ENCODE measurements at regions not wholly inside any gene's neighbourhood (a gene's known extent, or its start where the extent isn't known, plus 50 kb on each side); places are given as distances from the start of the nearest gene placed in this dataset.

- no peak for DNase-seq
Observed at GRCh38 chr16:65940711-65941110, 425.8 kb upstream of the CDH5 start.

DNA sequence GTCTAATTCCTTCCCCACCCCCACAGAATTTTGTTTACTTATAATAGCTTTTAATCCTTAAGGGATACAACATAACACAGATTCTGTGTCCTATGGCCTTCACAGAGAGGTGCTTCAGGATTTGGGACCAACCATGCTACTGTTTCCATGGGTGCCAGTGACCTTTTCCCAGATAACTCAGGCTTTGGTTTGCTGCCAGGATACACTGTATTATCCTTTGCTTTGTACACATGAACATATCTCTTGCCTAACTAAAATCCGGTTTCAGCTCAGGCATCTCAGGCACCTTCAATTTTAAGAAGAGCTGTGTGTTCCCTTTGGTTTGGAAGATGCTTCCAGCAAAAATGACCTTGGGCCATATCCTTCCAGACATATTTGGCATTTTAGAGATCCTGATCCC, 428.4 kb upstream of the CDH5 start:
- DNase-seq = peak; percentile 25

DNA sequence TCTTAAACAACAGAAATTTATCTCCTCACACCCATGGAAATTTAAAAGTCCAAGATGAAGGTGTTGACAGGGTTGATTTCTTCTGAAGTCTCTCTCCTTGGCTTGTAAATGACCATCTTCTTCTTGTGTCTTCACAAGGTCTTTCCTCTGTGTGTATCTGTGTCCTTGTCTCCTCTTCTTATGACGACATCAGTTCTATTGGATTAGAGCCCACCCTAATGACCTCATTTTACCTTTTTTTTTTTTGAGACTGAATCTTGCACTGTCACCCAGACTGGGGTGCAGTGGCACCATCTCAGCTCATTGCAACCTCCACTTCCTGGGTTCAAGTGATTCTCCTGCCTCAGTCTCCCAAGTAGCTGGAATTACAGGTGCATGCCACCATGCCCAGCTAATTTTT, 429.0 kb upstream of the CDH5 start:
- no peak for DNase-seq

- peak; percentile 20 for DNase-seq
Observed at GRCh38 chr16:65936096-65936495, 430.4 kb upstream of the CDH5 start.

- DNase-seq = peak; percentile 16
Observed at GRCh38 chr16:65934443-65934842, 432.0 kb upstream of the CDH5 start.

DNA sequence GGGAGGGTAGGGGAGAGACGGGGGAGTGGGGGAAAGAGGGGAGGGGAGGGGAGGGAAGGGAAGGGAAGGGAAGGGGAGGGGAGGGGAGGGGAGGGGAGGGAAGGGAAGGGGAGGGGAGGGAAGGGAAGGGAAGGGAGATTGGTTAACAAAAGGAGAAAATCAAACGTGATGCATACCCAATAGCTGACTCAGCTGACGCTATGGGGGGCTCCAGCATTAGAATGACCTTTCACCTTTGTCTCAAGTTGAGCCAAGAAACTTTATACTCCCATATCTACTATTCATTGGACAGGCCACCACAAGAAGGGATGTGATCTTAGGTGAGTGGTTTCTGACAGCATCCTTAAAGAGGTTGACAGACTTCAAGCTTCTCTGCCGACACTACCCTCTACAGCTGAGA, 432.8 kb upstream of the CDH5 start:
- DNase-seq = no peak

- DNase-seq = peak; percentile 4
Observed at GRCh38 chr16:65932350-65933072, 434.0 kb upstream of the CDH5 start.

DNA sequence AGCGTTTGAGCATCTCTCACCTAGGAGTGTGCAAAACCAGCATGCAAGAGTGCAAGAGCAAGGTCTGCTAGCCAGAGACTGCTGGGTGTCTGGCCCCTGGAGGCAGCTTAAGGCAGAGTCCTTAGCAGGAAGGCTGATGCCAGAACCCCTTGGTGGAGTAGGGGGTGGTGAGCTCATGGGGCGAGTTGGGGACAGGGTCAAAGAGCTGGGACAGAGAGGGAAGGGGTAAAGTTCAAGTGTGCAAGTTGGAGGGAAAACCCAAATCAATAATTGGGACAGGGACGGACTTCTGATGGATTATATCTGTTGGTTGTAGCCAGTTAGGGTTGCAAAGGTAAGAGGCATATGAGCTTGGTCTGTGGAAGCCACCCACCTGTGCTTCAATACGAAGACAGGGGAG, 443.6 kb upstream of the CDH5 start:
- DNase-seq = no peak

- DNase-seq = no peak
Observed at GRCh38 chr16:65919986-65920376, 446.5 kb upstream of the CDH5 start.

- peak; percentile 64 for DNase-seq
Observed at GRCh38 chr16:65919145-65919985, 447.1 kb upstream of the CDH5 start.

DNA sequence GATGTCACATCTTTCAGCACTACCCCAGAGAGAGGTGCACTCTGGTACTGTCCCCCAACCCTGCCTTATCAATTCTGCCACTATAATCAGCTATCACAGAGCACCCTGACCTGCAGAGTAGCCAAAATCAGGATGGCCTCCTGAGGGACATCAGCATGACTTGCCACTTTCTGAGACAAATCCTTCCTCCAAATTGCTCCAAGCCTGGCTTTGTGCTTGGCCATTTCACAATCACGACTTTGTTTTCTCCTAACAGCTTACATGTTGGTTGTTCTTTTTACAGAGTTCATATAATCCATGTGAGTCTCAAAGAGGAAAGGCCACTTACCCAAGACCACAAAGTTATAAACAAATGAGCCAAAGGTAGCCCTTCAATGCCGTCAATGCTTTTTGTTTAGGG, 449.0 kb upstream of the CDH5 start:
- no peak for DNase-seq

GRCh38 chr16:65916995-65917394, 449.5 kb upstream of the CDH5 start:
- no peak for DNase-seq

GRCh38 chr16:65910291-65910690, 456.2 kb upstream of the CDH5 start:
- DNase-seq = no peak

GRCh38 chr16:65909310-65910050, 457.0 kb upstream of the CDH5 start:
- DNase-seq = no peak

DNA sequence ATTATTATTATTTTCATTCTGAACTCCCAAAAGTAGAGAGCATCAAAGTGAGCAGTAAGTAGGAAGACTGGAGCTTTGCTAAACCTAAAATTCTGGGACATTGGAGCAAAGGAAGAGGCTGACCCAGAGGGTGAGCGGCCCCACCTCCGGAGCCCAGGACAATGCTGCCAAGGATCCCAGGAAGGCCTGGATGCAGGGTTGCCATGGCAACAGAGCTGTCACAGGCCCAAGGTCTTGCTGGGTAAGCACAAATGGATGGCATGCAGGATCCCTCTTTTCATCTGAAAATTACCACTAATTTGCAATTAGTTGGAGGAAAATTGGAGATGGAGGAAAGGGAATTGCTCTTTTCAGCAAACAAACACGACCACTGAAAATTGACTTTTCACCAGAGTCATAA, 457.9 kb upstream of the CDH5 start:
- DNase-seq = no peak

- no peak for DNase-seq
Observed at GRCh38 chr16:65905331-65905730, 461.2 kb upstream of the CDH5 start.

- no peak for DNase-seq
Observed at GRCh38 chr16:65896448-65897153, 469.9 kb upstream of the CDH5 start.

- no peak for DNase-seq
Observed at GRCh38 chr16:65895906-65896305, 470.6 kb upstream of the CDH5 start.

GRCh38 chr16:65895486-65895885, 471.0 kb upstream of the CDH5 start:
- DNase-seq = no peak

DNA sequence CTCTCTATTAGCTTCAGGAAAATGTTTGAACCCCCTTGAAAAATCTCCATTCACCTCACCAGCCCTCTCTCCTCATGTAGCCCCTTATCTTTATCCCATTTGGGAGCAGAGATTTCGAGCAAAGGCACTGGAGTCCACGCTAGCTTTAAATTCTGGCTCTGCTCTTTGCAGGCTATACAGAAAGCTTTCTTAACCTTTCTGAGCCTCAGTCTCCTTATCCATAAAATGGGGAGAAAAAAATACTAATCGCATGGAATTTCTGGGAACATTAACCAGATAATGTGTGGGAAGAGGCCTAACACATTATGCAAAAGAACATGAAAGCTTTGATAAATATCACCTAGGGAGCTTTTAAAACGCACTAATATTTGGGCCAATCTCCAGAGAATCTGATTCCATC, 476.3 kb upstream of the CDH5 start:
- no peak for DNase-seq

- no peak for DNase-seq
Observed at GRCh38 chr16:65889533-65889966, 476.9 kb upstream of the CDH5 start.

DNA sequence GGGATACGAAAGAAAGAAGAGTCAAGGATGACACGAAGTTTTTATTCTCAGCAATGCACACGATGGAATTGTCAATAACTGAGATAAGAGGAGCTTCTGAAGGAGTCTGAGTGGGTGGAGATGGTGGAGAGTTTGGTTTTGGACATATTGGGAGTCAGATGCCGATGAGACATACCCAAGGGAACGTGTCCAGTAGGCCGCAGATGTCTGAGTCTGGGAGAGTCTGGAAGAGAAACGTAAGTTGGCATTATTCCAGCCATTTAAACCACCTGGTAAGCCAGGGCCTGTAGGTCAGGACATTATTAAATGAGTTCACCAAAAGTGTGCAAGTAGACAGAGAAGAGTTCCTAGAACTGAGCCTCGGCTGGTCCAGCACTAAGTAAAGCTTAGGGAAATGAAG, 478.3 kb upstream of the CDH5 start:
- DNase-seq = no peak

DNA sequence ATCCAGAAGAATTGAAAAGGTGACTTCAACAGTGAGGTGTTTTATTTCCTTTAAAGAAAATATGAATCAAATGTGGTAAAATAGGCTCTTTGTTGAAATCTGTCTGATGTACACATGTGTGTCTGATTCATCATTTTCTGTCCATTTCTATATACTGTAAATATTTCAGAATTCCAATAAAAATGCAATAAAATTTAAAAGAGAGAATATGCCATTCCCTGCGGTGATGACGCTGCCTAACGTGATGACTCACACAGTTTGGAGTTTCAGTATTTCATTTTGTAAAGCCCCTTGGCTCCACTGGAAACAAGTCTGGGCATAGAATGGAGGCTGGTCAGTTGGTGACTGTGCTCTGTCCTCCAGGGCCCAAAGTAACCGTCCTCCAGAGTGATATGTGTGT, 482.5 kb upstream of the CDH5 start:
- DNase-seq = no peak
